ENCODE measurements at regions not wholly inside any gene's neighbourhood (a gene's known extent, or its start where the extent isn't known, plus 50 kb on each side); places are given as distances from the start of the nearest gene placed in this dataset.

DNA sequence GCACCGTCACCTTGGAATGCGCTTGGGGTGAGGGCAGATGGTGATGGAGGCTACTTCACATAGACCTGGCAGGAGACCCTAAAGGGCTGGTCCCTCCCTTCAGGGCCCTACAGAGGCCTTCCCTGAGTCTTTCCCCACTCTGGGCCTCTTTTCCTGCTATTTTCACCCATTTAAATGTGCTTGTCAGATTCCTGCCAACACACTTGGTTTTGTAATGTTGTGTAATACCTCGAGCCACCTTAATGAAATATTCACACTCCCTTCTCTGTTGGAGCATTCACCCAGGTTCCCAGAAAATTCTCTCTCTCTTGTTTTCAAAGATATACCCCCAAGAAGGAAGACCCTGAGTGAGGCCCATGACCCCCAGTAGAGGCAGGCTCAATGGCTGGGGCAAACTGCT lies 456.6 kb upstream of the DYNLRB2 start:
- Histone ChIP-seq H3K27ac (no peak overlapping the region), H2AFZ (peak overlapping the region; percentile 57; the same call in 1 of the 2 replicates), H3K27me3 (ENCODE audit: insufficient read depth, low read depth) (no peaks in the 10 kb centered on the region; the same call in 1 of the 2 replicates), H3F3A (ENCODE audit: insufficient read depth, low read depth) (no peaks in the 10 kb centered on the region), H3K9me3 (ENCODE audit: insufficient read depth, low read depth) (no peaks in the 10 kb centered on the region), H3K4me2 (0 out of 2 replicates have a peak overlapping the region, but pooled peaks have one; percentile 15), H3K79me2 (ENCODE audit: low read depth) (no peaks in the 10 kb centered on the region), H4K20me1 (ENCODE audit: insufficient read depth) (no peaks in the 10 kb centered on the region; the same call in 1 of the 2 replicates), H3K4me1 (replicated peaks; ENCODE audit: insufficient read depth) (0 out of 2 replicates have a peak, but pooled peaks cover 4% of the 10 kb centered on the region), H3K36me3 (ENCODE audit: low read depth) (no peaks in the 10 kb centered on the region), H3K9me2 (ENCODE audit: insufficient read depth) (no peaks in the 10 kb centered on the region), H3K4me3 (no peak overlapping the region)
- TF ChIP-seq EZH2 (IDR thresholded peaks at IDR 0.05; ENCODE audit: low read depth) = no peak
- TF ChIP-seq, protein P1, sequence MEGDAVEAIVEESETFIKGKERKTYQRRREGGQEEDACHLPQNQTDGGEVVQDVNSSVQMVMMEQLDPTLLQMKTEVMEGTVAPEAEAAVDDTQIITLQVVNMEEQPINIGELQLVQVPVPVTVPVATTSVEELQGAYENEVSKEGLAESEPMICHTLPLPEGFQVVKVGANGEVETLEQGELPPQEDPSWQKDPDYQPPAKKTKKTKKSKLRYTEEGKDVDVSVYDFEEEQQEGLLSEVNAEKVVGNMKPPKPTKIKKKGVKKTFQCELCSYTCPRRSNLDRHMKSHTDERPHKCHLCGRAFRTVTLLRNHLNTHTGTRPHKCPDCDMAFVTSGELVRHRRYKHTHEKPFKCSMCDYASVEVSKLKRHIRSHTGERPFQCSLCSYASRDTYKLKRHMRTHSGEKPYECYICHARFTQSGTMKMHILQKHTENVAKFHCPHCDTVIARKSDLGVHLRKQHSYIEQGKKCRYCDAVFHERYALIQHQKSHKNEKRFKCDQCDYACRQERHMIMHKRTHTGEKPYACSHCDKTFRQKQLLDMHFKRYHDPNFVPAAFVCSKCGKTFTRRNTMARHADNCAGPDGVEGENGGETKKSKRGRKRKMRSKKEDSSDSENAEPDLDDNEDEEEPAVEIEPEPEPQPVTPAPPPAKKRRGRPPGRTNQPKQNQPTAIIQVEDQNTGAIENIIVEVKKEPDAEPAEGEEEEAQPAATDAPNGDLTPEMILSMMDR (conservative IDR thresholded peaks at IDR 0.05) = no peak
- intact Hi-C loops (cut with micrococcal nuclease; ENCODE audit: unreplicated experiment) = loop anchor here (5.0 to 10.0 kb wide), 2 partner anchors 87 to 499 kb away; no protein-coding TSS in a partner anchor
- no TSS peak for BruUV-seq (replicated peaks)
- no peak for DNase-seq
- POLR2A ChIA-PET (ENCODE audit: unreplicated experiment) = no interaction called here
- CTCF ChIA-PET = no interaction called here

DNA sequence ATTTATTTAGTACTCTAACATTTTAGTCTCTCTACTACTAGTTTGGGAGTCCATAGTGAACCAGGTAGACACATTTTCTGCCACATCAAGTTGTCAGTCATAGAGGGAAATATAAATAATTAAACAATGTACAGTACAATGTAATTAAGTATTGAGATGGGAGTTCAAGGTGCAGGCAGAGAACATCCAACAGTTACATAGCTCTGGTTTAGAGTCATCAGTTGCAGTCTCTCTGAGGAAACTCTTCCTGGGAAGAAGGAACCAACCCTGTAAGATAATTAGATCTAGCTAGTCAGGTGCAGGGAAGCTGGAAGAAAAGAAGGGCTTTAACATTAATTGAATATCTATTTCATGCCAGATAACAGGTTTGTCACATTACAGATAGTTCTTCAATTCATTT lies 457.9 kb upstream of the DYNLRB2 start:
- H3K9me3 ChIP-seq (ENCODE audit: insufficient read depth, low read depth) = no peaks in the 10 kb centered on the region
- no peaks in the 10 kb centered on the region; the same call in 1 of the 2 replicates for H3K27me3 ChIP-seq (ENCODE audit: insufficient read depth, low read depth)
- no TSS peak for BruUV-seq (replicated peaks)
- H3F3A ChIP-seq (ENCODE audit: insufficient read depth, low read depth) = no peaks in the 10 kb centered on the region
- ChIA-PET CTCF (no interaction called here), POLR2A (ENCODE audit: unreplicated experiment) (interaction anchor here (0.6 kb wide), 1 partner anchor 56 kb away, joined by 3 read pairs; no protein-coding TSS in a partner anchor)
- no peak for DNase-seq
- H3K4me3 ChIP-seq = no peak overlapping the region
- H2AFZ ChIP-seq = no peak overlapping the region
- no peaks in the 10 kb centered on the region; the same call in 1 of the 2 replicates for H4K20me1 ChIP-seq (ENCODE audit: insufficient read depth)
- no peaks in the 10 kb centered on the region for H3K9me2 ChIP-seq (ENCODE audit: insufficient read depth)
- TF ChIP-seq EZH2 (IDR thresholded peaks at IDR 0.05; ENCODE audit: low read depth) = no peak
- TF ChIP-seq, protein P1 (conservative IDR thresholded peaks at IDR 0.05) = no peak
- intact Hi-C loops (cut with micrococcal nuclease; ENCODE audit: unreplicated experiment) = loop anchor here (5.0 to 10.0 kb wide), 2 partner anchors 86 to 498 kb away; no protein-coding TSS in a partner anchor
- H3K79me2 ChIP-seq (ENCODE audit: low read depth) = no peaks in the 10 kb centered on the region
- 0 out of 2 replicates have a peak, but pooled peaks cover 4% of the 10 kb centered on the region for H3K4me1 ChIP-seq (replicated peaks; ENCODE audit: insufficient read depth)
- no peak overlapping the region for H3K27ac ChIP-seq
- H3K36me3 ChIP-seq (ENCODE audit: low read depth) = no peaks in the 10 kb centered on the region
- H3K4me2 ChIP-seq = no peak overlapping the region

DNA sequence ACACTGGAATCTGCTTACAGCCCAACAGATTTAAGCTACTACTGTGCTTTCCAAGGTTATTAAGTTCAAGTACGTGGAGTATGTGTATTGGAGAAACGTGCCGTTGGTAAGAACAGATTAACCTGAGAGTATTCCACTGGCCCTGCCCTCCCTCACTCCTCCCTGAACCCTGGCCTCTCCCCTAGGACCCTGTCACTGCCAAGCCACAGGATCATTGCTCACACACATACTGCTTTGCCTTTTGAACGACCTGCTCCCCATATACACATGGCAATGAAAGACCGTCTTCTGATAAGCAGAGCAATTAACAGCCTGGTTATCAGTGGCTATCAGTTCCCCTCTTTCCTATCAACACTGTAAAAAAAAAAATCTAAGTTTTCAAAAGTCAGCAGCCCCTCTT lies 458.9 kb upstream of the DYNLRB2 start:
- Histone ChIP-seq H3K79me2 (ENCODE audit: low read depth) (no peaks in the 10 kb centered on the region), H3K9me2 (ENCODE audit: insufficient read depth) (no peaks in the 10 kb centered on the region), H3K4me2 (no peak overlapping the region), H3K36me3 (ENCODE audit: low read depth) (no peaks in the 10 kb centered on the region), H3K9me3 (ENCODE audit: insufficient read depth, low read depth) (no peaks in the 10 kb centered on the region), H3F3A (ENCODE audit: insufficient read depth, low read depth) (no peaks in the 10 kb centered on the region), H3K4me3 (no peak overlapping the region), H2AFZ (no peak overlapping the region), H4K20me1 (ENCODE audit: insufficient read depth) (no peaks in the 10 kb centered on the region; the same call in 1 of the 2 replicates), H3K4me1 (replicated peaks; ENCODE audit: insufficient read depth) (0 out of 2 replicates have a peak, but pooled peaks cover 4% of the 10 kb centered on the region), H3K27ac (no peak overlapping the region), H3K27me3 (ENCODE audit: insufficient read depth, low read depth) (no peaks in the 10 kb centered on the region)
- no peak for TF ChIP-seq EZH2 (IDR thresholded peaks at IDR 0.05; ENCODE audit: low read depth)
- TF ChIP-seq, protein P1 (conservative IDR thresholded peaks at IDR 0.05) = no peak
- POLR2A ChIA-PET (ENCODE audit: unreplicated experiment) = no interaction called here
- no TSS peak for BruUV-seq (replicated peaks)
- no peak for DNase-seq
- CTCF ChIA-PET = no interaction called here
- intact Hi-C loops (cut with micrococcal nuclease; ENCODE audit: unreplicated experiment) = loop anchor here (5.0 to 10.0 kb wide), 2 partner anchors 85 to 497 kb away; no protein-coding TSS in a partner anchor

Data from PC-9 (cell line).